Adrenal gland (tissue), 9 donors: ENCODE measurements at regions not wholly inside any gene's neighbourhood (a gene's known extent, or its start where the extent isn't known, plus 50 kb on each side); places are given as distances from the start of the nearest gene placed in this dataset.

ENCODE experiments used
- DNase-seq, 7 donors: peaks; one replicate each; pipeline ENCODE4 v3.0.0-alpha.2; 2019 to 2020
- H3K27ac ChIP-seq, 5 donors: fragments of 200-600 bp; sonication (generic) in 4 of 5; 1 replicate in 3 of 5; 2 replicates in 2 of 5; pipeline versions ENCODE4 v1.5.1 to v1.8.0; 2016 to 2020; ENCODE audit warnings: mild to moderate bottlenecking in 1 of 5
- H3K27me3 ChIP-seq: fragments of 200-600 bp; 2 replicates; pipeline ENCODE4 v1.8.0; 2021
- H3K36me3 ChIP-seq, 2 donors: fragments of 200-600 bp; replicated peaks in 1 of 2; 1 replicate in 1 of 2; 2 replicates in 1 of 2; pipeline versions ENCODE4 v1.5.1 to v1.8.0; 2018 to 2022
- H3K4me1 ChIP-seq, 2 donors: fragments of 200-600 bp; replicated peaks in 1 of 2; 1 replicate in 1 of 2; 2 replicates in 1 of 2; pipeline versions ENCODE4 v1.5.1 to v1.8.0; 2018 to 2021
- H3K4me3 ChIP-seq, 4 donors: fragments of 200-600 bp; sonication (generic) in 3 of 4; one replicate each; pipeline ENCODE4 v1.5.1; 2016 to 2018
- H3K9me3 ChIP-seq, 3 donors: fragments of 200-600 bp; sonication (generic) in 1 of 3; replicated peaks in 1 of 3; 1 replicate in 2 of 3; 2 replicates in 1 of 3; pipeline versions ENCODE4 v1.5.1 to v1.8.0; 2016 to 2021
- POLR2A ChIP-seq, 2 donors: fragments of 450-650 bp; IDR thresholded peaks; one replicate each; pipeline ENCODE4 v1.6.1; 2017; ENCODE audit warnings: antibody characterized with exemption in 2 of 2, mild to moderate bottlenecking in 2 of 2, moderate library complexity in 1 of 2
- WGBS, 4 donors: extraction: QIAGEN DNeasy Blood & Tissue Kit in 2 of 4; methylation state at CpG; one replicate each; pipeline versions ENCODE4 v1.1.5 to v1.1.7; 2013 to 2017; 5-methylcytosine and 5-hydroxymethylcytosine counted together
- intact Hi-C, 2 donors: fragments of 100-400 bp; cut with DNase I; formaldehyde crosslinking; loops; one replicate each; pipeline versions ENCODE4 v1.14.1 to v1.15.0; 2022 to 2023
- TF ChIP-seq, protein P1 (sequence below), 6 experiments: fragments of 450-650 bp in 4 of 6; fragments of 200-600 bp in 2 of 6; sonication (generic) in 1 of 6; IDR thresholded peaks; 1 replicate in 5 of 6; 2 replicates in 1 of 6; pipeline versions ENCODE4 v1.5.1 to v1.8.0; 2016 to 2021; ENCODE audit warnings: antibody characterized with exemption in 6 of 6, mild to moderate bottlenecking in 2 of 6, moderate library complexity in 1 of 6
- donor health status: healthy with polysubstance abuse.
- donor health status: Bipolar disorder and iron deficiency.
- donor health status: DM: yes; HTN: yes; CAD: no.
- donor health status: DM: no; HTN: no; CAD: no.
- donor health status: DM: no; HTN: no; CAD: no.

DNA sequence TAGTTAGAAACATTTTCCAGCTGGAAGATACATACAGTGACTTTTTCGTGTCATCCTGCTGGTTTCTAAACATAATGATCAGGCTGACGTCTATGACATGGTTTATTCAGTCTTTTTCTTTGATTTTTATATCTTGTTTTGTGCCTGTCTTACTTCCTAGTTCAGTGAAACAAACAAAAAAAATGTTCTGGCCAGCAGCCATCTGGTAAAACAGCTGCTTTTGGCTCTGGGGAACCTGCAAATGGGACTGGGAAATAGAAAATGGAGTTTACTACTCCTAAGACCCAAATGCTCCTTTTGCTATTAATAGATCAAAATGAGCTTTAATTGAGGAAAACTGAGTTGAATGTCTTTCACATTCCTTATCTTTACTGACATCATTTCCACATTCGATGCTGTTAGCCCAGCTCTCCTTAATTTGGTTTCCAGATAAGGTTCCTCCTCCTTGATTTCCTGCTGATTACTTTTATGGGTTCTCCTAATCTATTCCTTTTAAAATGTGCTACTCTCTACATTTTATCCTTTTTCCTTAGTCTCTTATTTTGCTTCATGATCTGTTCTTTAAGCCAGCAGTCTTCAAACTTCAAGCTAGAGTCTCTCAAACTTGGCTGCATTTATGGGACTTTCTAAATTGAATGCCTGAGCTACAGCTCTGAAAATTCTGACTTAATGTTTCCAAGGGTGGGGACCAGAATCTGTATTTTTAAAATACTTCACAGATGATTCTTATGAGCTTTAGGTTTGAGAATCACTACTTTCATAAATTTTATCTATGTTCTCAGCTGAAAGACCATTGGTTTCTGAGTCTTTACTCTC lies 499.5 kb downstream of the ANKRD50 start:
- no peaks in the 10 kb centered on the region for H3K27me3 ChIP-seq
- TF ChIP-seq POLR2A (IDR thresholded peaks at IDR 0.05) = no peak
- TF ChIP-seq, protein P1, sequence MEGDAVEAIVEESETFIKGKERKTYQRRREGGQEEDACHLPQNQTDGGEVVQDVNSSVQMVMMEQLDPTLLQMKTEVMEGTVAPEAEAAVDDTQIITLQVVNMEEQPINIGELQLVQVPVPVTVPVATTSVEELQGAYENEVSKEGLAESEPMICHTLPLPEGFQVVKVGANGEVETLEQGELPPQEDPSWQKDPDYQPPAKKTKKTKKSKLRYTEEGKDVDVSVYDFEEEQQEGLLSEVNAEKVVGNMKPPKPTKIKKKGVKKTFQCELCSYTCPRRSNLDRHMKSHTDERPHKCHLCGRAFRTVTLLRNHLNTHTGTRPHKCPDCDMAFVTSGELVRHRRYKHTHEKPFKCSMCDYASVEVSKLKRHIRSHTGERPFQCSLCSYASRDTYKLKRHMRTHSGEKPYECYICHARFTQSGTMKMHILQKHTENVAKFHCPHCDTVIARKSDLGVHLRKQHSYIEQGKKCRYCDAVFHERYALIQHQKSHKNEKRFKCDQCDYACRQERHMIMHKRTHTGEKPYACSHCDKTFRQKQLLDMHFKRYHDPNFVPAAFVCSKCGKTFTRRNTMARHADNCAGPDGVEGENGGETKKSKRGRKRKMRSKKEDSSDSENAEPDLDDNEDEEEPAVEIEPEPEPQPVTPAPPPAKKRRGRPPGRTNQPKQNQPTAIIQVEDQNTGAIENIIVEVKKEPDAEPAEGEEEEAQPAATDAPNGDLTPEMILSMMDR (IDR thresholded peaks at IDR 0.05) = no peak
- peak overlapping the region in 2 of 5 donors; percentile 5 to 16 for H3K27ac ChIP-seq
- H3K9me3 ChIP-seq = no peaks in the 10 kb centered on the region
- intact Hi-C loops = no loop called here
- peaks cover 0 to 10% of the 10 kb centered on the region in 2 donors for H3K4me1 ChIP-seq
- 12 to 19% (median 16%) methylated on average over 3 of the region's 3 CpGs for WGBS, 4 donors
- DNase-seq = peak in 3 of 7 donors; percentile 2 to 26 (median 16)
- H3K36me3 ChIP-seq = no peaks in the 10 kb centered on the region
- H3K4me3 ChIP-seq = no peak overlapping the region

DNA sequence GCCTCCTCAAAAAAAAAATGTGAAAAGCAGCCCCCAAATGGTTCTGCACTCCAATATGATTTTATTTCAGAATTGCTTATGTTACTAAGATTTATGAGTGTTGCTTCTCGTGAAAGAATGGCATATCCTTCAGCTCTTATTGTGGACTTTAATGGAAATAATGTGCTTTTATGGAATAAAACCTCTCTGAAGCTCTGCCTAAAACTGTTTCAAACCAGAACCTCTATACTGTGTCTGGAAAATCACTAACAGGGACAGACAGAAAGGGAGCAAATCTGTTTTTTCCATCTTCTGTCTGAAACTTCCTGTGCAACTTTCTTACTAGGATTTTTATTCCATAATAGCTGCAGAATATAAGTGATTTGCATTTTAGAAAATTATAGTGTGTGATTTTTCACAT lies 493.1 kb downstream of the ANKRD50 start:
- no peaks in the 10 kb centered on the region for H3K4me1 ChIP-seq
- intact Hi-C loops = no loop called here
- no peak overlapping the region for H3K27ac ChIP-seq
- no peaks in the 10 kb centered on the region for H3K27me3 ChIP-seq
- no peak for TF ChIP-seq POLR2A (IDR thresholded peaks at IDR 0.05)
- TF ChIP-seq, protein P1 (IDR thresholded peaks at IDR 0.05) = no peak
- H3K4me3 ChIP-seq = no peak overlapping the region
- H3K36me3 ChIP-seq = no peaks in the 10 kb centered on the region
- DNase-seq = no peak
- 35 to 58% (median 50%) methylated on average over 1 of the region's 1 CpG for WGBS, 4 donors
- no peaks in the 10 kb centered on the region for H3K9me3 ChIP-seq

DNA sequence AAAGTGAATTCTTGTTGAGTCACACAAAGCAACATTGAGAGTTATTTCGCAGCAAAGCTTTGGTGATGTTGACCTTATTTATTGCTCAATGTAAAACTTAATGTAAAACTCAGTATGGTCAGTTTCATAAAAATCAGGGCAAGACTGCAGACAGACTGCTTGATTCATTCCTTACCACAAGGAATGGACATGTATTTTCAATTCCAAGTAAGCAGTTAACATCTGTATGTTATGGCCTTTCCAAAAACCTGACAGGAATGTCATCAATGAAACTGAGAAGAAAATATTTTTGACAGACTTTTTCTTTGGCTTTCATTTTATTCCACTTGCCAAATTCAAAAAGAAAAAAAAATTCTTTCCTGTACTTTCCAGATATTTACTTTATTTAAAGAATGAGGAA lies 488.3 kb downstream of the ANKRD50 start:
- H3K4me3 ChIP-seq = no peak overlapping the region
- intact Hi-C loops = no loop called here
- WGBS, 4 donors = 75 to 88% (median 85%) methylated on average over 1 of the region's 1 CpG
- H3K27ac ChIP-seq = no peak overlapping the region
- H3K4me1 ChIP-seq = no peaks in the 10 kb centered on the region
- TF ChIP-seq, protein P1 (IDR thresholded peaks at IDR 0.05) = no peak
- no peak for TF ChIP-seq POLR2A (IDR thresholded peaks at IDR 0.05)
- H3K9me3 ChIP-seq = no peaks in the 10 kb centered on the region
- H3K27me3 ChIP-seq = no peaks in the 10 kb centered on the region
- DNase-seq = no peak
- H3K36me3 ChIP-seq = no peaks in the 10 kb centered on the region

DNA sequence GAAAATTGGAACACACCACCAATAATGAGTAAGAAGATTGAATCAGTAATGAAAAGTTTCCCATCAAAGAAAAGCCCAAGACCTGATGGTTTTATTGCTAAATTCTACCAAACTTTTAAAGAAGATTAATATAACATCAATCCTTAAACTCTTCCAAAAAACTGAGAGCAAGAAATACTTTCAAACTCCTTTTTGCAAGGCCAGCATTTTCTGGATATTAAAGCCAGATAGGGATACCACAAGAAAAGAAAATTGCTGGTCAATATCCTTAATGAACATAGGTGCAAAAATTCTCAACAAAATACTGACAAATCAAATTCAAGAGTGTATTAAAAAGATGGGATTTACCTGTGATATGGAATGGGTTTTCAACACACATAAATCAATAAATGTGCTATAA lies 484.6 kb downstream of the ANKRD50 start:
- no peaks in the 10 kb centered on the region for H3K27me3 ChIP-seq
- intact Hi-C loops = no loop called here
- TF ChIP-seq, protein P1 (IDR thresholded peaks at IDR 0.05) = no peak
- TF ChIP-seq POLR2A (IDR thresholded peaks at IDR 0.05) = no peak
- DNase-seq = no peak
- H3K36me3 ChIP-seq = no peaks in the 10 kb centered on the region
- no peak overlapping the region for H3K27ac ChIP-seq
- H3K9me3 ChIP-seq = no peaks in the 10 kb centered on the region
- no peak overlapping the region for H3K4me3 ChIP-seq
- no peaks in the 10 kb centered on the region for H3K4me1 ChIP-seq
